Esophagus (tissue), 2 donors: ENCODE measurements at regions not wholly inside any gene's neighbourhood (a gene's known extent, or its start where the extent isn't known, plus 50 kb on each side); places are given as distances from the start of the nearest gene placed in this dataset.

Source experiments
- H3K27ac ChIP-seq, 2 donors: one replicate each; pipeline ENCODE4 v1.5.1; 2013; ENCODE audit warnings: low read depth in 2 of 2, mild to moderate bottlenecking in 2 of 2, inconsistent platforms in 1 of 2, low read length in 1 of 2, moderate library complexity in 1 of 2
- H3K27me3 ChIP-seq, 2 donors: one replicate each; pipeline ENCODE4 v1.6.1; 2013; ENCODE audit warnings: low read length in 2 of 2, control low read depth in 1 of 2, mild to moderate bottlenecking in 1 of 2; ENCODE audit not compliant: insufficient read depth in 2 of 2, control insufficient read depth in 1 of 2
- H3K36me3 ChIP-seq, 2 donors: one replicate each; pipeline ENCODE4 v1.6.1; 2013; ENCODE audit warnings: low read length in 1 of 2; ENCODE audit not compliant: control insufficient read depth in 2 of 2, insufficient read depth in 2 of 2
- H3K4me1 ChIP-seq, 2 donors: one replicate each; pipeline ENCODE4 v1.6.1; 2013; ENCODE audit warnings: low read length in 1 of 2; ENCODE audit not compliant: control insufficient read depth in 2 of 2, insufficient read depth in 2 of 2
- H3K4me3 ChIP-seq, 2 donors: one replicate each; pipeline ENCODE4 v1.5.1; 2013; ENCODE audit warnings: low read length in 2 of 2, mild to moderate bottlenecking in 2 of 2, low read depth in 1 of 2, moderate library complexity in 1 of 2
- H3K9me3 ChIP-seq, 2 donors: one replicate each; pipeline ENCODE4 v1.6.1; 2013; ENCODE audit warnings: mild to moderate bottlenecking in 2 of 2, low read depth in 1 of 2, low read length in 1 of 2, moderate library complexity in 1 of 2; ENCODE audit not compliant: control insufficient read depth in 2 of 2, insufficient read depth in 1 of 2
- WGBS, 2 donors: extraction: QIAGEN DNeasy Blood & Tissue Kit; methylation state at CpG; one replicate each; pipeline ENCODE4 v1.1.7; 2013; 5-methylcytosine and 5-hydroxymethylcytosine counted together
- donor health status: healthy with polysubstance abuse.
- donor health status: Bipolar disorder and iron deficiency.

- H3K27ac ChIP-seq = no peak overlapping the region
- peaks cover 0 to 2% of the 10 kb centered on the region in 2 donors for H3K9me3 ChIP-seq
- H3K27me3 ChIP-seq = no peaks in the 10 kb centered on the region
- no peaks in the 10 kb centered on the region for H3K4me1 ChIP-seq
- H3K4me3 ChIP-seq = no peak overlapping the region
- WGBS, 2 donors = 74% methylated on average over 7 of the region's 7 CpGs
- H3K36me3 ChIP-seq = no peaks in the 10 kb centered on the region
Measured at GRCh38 chr5:102018279-102018678, 277.8 kb downstream of the SLCO4C1 start.

DNA sequence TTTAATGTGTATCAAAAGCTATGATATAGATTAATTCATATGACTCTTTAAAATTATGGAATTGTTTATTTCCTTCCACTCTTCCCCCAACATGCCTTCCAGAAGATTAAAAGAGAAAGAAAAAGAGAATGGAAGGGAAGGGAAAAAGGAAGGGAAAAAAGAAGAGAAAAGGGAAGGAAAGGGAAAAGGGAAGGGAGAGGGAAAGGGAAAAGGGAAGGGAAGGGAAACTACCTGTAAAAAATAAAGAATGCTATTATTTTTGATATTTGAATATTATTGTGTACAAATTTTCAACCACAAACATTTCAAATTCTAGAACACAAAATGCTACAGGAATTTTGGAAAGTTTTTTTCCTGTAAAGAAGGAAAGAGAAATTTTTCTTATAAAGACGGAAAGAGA lies 281.7 kb downstream of the SLCO4C1 start:
- Histone ChIP-seq H3K9me3 (peaks cover 0 to 2% of the 10 kb centered on the region in 2 donors), H3K4me3 (no peak overlapping the region), H3K4me1 (no peaks in the 10 kb centered on the region), H3K27me3 (no peaks in the 10 kb centered on the region), H3K36me3 (no peaks in the 10 kb centered on the region), H3K27ac (no peak overlapping the region)
- WGBS, 2 donors = 82 to 84% methylated on average over 1 of the region's 1 CpG

DNA sequence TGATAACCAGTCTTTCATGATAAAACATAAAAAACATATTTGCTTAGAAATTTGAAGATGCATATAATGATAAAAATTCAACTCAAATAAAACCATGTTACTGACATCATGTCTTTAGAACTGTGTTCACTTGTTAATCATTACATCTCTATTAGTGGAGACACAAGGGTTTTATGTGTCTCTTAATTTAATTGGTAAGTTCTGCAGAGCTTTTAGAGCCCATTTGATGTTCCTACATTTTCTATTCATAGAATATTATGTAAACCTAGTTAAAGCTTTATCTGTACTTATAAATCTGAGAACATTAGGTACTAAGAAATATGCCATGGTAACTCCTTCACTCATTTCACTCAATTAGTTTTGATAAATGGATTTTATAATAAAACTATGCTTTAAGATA lies 285.4 kb downstream of the SLCO4C1 start:
- no peaks in the 10 kb centered on the region for H3K27me3 ChIP-seq
- H3K4me1 ChIP-seq = no peaks in the 10 kb centered on the region
- H3K4me3 ChIP-seq = no peak overlapping the region
- no peaks in the 10 kb centered on the region for H3K9me3 ChIP-seq
- no peak overlapping the region for H3K27ac ChIP-seq
- H3K36me3 ChIP-seq = no peaks in the 10 kb centered on the region

DNA sequence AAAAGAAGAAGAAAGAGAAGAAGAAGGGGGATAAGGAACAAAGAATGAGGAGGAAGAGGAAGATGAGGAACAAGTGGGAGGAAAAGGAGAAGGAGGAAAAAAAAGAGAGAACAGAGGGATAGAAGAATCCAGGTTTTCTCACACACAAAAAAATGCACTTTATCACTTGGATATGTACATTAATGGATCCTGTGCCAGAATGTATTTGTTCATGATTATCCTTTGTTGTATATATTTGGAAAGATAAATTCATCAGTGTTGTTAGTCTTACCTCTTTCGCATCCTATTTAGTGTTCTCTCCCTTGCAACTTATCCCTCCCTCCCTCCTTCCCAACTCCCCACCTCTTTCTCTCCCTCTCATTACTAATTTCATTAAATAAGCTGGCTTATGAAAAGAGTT lies 298.8 kb downstream of the SLCO4C1 start:
- 85 to 100% methylated on average over 1 of the region's 1 CpG for WGBS, 2 donors
- H3K36me3 ChIP-seq = no peaks in the 10 kb centered on the region
- H3K27me3 ChIP-seq = no peaks in the 10 kb centered on the region
- no peak overlapping the region for H3K27ac ChIP-seq
- no peak overlapping the region for H3K4me3 ChIP-seq
- H3K4me1 ChIP-seq = no peaks in the 10 kb centered on the region
- no peaks in the 10 kb centered on the region for H3K9me3 ChIP-seq

DNA sequence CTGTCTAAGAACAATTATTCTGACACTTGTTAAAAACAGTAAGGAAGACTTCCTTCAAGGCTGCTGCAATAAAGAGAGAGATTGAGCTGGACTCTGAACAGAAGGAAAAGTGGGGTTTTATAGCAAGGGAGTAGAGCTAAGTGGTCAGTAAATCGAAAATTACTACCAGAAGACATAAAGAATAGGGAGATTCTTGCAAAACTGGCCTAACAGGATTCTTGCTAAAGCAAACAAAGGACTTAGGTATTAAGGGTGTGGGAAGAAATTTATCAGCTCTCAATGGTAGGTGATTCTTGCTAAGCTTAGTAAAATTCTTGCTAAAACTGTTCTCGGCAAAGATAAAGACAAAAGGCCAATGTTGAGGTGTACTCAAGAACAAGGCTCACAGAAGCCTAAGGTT lies 300.5 kb downstream of the SLCO4C1 start:
- Histone ChIP-seq H3K9me3 (no peaks in the 10 kb centered on the region), H3K27me3 (no peaks in the 10 kb centered on the region), H3K27ac (no peak overlapping the region), H3K4me1 (no peaks in the 10 kb centered on the region), H3K36me3 (no peaks in the 10 kb centered on the region), H3K4me3 (no peak overlapping the region)
- WGBS, 2 donors = 33 to 36% methylated on average over 2 of the region's 2 CpGs

DNA sequence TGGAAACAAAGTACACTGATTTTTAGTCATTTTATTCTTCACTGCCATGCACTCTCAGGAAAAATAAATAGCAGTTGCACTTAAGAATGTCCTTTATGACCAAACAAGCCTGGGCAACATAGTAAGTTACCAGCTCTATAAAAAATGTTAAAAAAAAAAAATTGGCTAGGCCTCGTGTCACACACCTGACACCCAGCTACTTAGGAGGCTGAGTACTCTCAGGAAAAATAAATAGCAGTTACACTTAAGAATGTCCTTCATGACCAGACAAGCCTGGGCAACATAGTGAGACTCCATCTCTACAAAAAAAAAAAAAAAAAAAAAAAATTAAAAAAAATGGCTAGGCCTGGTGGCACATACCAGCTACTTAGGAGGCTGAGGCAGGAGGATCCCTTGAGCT lies 304.6 kb downstream of the SLCO4C1 start:
- no peaks in the 10 kb centered on the region for H3K36me3 ChIP-seq
- no peak overlapping the region for H3K27ac ChIP-seq
- H3K4me1 ChIP-seq = no peaks in the 10 kb centered on the region
- no peaks in the 10 kb centered on the region for H3K27me3 ChIP-seq
- H3K9me3 ChIP-seq = no peaks in the 10 kb centered on the region
- WGBS, 2 donors = 37 to 62% methylated on average over 1 of the region's 1 CpG
- no peak overlapping the region for H3K4me3 ChIP-seq

DNA sequence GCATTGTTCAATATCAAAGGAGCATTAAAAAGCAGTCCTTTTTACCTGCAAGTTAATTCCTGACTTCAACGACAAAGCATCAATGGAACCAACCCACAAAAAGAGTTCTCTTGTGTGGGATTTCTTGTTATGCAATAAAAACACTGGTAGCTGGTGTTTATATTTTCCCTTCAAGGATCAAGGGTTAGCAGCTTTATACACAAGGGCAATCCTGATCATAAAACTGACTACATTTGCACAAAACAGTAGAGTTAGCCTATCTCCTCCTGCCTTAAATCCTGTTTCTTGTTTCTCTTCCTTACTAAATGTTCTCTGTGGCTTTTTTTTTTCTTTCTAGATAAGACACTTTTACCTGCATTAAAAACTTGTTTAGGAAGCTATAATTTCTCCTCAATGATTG lies 306.4 kb downstream of the SLCO4C1 start:
- no peaks in the 10 kb centered on the region for H3K36me3 ChIP-seq
- H3K4me3 ChIP-seq = no peak overlapping the region
- no peak overlapping the region for H3K27ac ChIP-seq
- no peaks in the 10 kb centered on the region for H3K9me3 ChIP-seq
- H3K27me3 ChIP-seq = no peaks in the 10 kb centered on the region
- WGBS, 2 donors = 67 to 71% methylated on average over 1 of the region's 1 CpG
- no peaks in the 10 kb centered on the region for H3K4me1 ChIP-seq

GRCh38 chr5:101977729-101978345 lies 318.2 kb downstream of the SLCO4C1 start:
- Histone ChIP-seq H3K27me3 (no peaks in the 10 kb centered on the region), H3K4me1 (no peaks in the 10 kb centered on the region), H3K27ac (no peak overlapping the region), H3K36me3 (no peaks in the 10 kb centered on the region), H3K9me3 (no peaks in the 10 kb centered on the region), H3K4me3 (no peak overlapping the region)
- WGBS, 2 donors = 0 to 2% methylated on average over 1 of the region's 1 CpG

DNA sequence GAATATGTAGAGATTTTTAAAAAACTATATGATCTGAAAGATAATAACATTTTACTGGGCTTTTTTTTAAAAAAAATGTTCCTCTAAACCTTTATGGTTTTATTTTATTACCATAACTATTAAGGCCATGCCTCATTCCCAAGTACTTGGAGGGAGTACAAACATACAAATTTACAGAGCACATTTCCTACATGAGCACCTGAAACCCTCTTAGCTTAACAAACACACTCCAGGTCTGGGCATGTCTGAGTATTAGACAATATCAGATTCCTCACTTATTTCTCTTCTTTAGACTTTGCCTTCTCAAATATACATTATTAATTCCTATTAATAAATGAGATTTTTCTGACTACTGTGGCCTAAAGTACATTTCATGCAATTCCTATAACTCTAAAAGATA lies 319.2 kb downstream of the SLCO4C1 start:
- Histone ChIP-seq H3K4me3 (no peak overlapping the region), H3K27ac (no peak overlapping the region)

DNA sequence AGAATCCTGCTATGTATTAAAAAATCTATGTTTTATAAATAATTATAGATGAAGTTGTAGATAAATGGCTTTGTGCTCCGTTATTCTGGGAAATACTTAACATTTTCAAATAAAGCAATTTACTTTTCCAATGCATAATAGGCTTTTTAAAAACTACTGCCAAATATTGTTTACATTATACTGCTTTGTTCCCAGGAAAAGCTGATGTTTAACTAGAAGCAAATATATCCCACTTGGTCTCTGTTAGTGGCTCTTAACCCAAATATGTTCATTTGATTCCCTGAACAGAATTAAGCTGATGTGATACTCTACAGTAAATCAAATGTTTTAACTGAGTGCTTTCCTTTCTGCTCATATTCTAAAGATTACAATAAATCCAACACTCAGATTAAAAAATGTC lies 326.3 kb downstream of the SLCO4C1 start:
- 29 to 53% methylated on average over 1 of the region's 1 CpG for WGBS, 2 donors
- H3K27me3 ChIP-seq = no peaks in the 10 kb centered on the region
- H3K9me3 ChIP-seq = no peaks in the 10 kb centered on the region
- H3K4me3 ChIP-seq = no peak overlapping the region
- H3K27ac ChIP-seq = no peak overlapping the region
- H3K4me1 ChIP-seq = no peaks in the 10 kb centered on the region
- no peaks in the 10 kb centered on the region for H3K36me3 ChIP-seq

More for the DNA sequence above, 319.2 kb downstream of the SLCO4C1 start:
- Histone ChIP-seq H3K4me1 (no peaks in the 10 kb centered on the region), H3K27me3 (no peaks in the 10 kb centered on the region), H3K36me3 (no peaks in the 10 kb centered on the region), H3K9me3 (no peaks in the 10 kb centered on the region)
